ENCODE measurements at regions not wholly inside any gene's neighbourhood (a gene's known extent, or its start where the extent isn't known, plus 50 kb on each side); places are given as distances from the start of the nearest gene placed in this dataset.

DNA sequence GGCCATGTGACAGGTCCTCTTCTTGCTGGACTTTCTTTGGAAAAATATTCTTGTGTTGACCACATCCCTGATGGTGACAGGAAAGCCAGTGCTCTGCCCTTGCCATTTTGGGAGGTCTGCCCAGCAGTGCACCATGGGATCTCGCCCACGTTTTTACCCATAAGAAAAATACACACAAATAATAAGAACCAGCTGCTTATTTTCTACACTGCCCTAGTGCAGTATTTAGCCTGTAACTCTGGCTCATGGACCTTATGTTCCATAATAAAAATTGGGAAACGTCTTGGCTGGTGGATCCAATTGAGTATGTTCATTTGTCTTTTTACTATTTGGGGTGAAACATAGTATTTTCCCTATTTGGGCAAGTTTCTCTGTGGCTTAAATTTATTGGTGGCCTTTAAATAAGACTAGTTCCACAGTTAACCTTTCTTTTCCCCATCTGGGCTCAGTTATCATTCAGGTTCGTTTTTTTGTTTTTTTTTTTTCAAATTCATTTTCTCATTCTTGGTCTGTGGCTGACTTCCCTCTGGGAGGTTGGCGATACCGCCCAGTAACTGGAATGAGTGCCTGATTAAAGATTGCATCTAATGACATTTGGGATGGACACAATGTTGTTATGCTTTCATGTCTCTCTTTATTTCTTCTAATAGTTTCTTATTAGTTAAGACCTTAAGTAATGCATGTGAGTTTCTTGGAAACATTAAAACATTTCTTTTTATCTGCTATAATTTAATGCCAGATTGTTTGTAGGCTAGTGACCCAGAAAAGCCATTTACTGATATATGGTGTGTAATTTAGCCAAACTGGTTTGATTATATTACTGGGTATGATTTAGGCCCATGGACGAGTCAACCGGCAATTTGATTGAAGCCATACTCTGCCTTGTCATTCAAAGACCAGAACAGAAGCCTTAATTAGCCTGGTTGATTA, 163.7 kb downstream of the FGF10 start:
- TF ChIP-seq, protein P1, sequence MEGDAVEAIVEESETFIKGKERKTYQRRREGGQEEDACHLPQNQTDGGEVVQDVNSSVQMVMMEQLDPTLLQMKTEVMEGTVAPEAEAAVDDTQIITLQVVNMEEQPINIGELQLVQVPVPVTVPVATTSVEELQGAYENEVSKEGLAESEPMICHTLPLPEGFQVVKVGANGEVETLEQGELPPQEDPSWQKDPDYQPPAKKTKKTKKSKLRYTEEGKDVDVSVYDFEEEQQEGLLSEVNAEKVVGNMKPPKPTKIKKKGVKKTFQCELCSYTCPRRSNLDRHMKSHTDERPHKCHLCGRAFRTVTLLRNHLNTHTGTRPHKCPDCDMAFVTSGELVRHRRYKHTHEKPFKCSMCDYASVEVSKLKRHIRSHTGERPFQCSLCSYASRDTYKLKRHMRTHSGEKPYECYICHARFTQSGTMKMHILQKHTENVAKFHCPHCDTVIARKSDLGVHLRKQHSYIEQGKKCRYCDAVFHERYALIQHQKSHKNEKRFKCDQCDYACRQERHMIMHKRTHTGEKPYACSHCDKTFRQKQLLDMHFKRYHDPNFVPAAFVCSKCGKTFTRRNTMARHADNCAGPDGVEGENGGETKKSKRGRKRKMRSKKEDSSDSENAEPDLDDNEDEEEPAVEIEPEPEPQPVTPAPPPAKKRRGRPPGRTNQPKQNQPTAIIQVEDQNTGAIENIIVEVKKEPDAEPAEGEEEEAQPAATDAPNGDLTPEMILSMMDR (IDR thresholded peaks at IDR 0.05; ENCODE audit: low read depth, low read length), result no peak
- Histone ChIP-seq H3K36me3 (no peaks in the 10 kb centered on the region), H3K27me3 (ENCODE audit: insufficient read depth, low read depth, severe bottlenecking) (peaks cover 14% of the 10 kb centered on the region), H3K27ac (no peak overlapping the region), H3K4me3 (ENCODE audit: low read depth, low read length) (no peak overlapping the region), H3K9me3 (ENCODE audit: severe bottlenecking) (no peaks in the 10 kb centered on the region)
- DNase-seq, result no peak

GRCh38 chr5:44199408-44199807, 189.8 kb downstream of the FGF10 start:
- Histone ChIP-seq H3K9me3 (ENCODE audit: severe bottlenecking) (no peaks in the 10 kb centered on the region), H3K27me3 (ENCODE audit: insufficient read depth, low read depth, severe bottlenecking) (peaks cover 6% of the 10 kb centered on the region), H3K27ac (no peak overlapping the region), H3K36me3 (no peaks in the 10 kb centered on the region), H3K4me3 (ENCODE audit: low read depth, low read length) (no peak overlapping the region)
- TF ChIP-seq, protein P1 (IDR thresholded peaks at IDR 0.05; ENCODE audit: low read depth, low read length), result no peak
- DNase-seq, result no peak

DNA sequence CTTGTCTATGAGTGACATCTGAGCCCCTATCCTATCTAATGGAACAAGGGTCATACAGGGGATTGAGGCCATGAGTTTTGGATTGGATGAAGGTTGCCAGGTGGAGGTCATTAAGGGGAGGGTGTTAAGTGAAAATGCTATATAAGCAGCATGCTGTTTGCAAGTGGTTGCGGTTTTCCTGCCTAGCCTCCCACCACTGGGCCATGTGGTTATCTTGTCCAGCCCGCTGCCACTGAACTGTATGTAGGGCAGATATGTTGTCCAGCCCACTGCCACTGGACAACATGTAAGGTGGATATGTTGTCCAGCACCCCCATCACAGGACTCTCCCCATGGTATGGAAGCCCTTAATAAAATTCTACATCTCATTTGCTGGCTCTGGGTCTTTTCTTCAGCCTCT, 200.0 kb downstream of the FGF10 start:
- Histone ChIP-seq H3K27me3 (ENCODE audit: insufficient read depth, low read depth, severe bottlenecking) (peaks cover 9% of the 10 kb centered on the region), H3K9me3 (ENCODE audit: severe bottlenecking) (no peaks in the 10 kb centered on the region), H3K27ac (no peak overlapping the region), H3K4me3 (ENCODE audit: low read depth, low read length) (no peak overlapping the region), H3K36me3 (no peaks in the 10 kb centered on the region)
- DNase-seq, result no peak
- TF ChIP-seq, protein P1 (IDR thresholded peaks at IDR 0.05; ENCODE audit: low read depth, low read length), result no peak

GRCh38 chr5:44187973-44188372, 201.2 kb downstream of the FGF10 start:
- Histone ChIP-seq H3K9me3 (ENCODE audit: severe bottlenecking) (no peaks in the 10 kb centered on the region), H3K27me3 (ENCODE audit: insufficient read depth, low read depth, severe bottlenecking) (peaks cover 9% of the 10 kb centered on the region), H3K36me3 (no peaks in the 10 kb centered on the region), H3K27ac (no peak overlapping the region), H3K4me3 (ENCODE audit: low read depth, low read length) (no peak overlapping the region)
- TF ChIP-seq, protein P1 (IDR thresholded peaks at IDR 0.05; ENCODE audit: low read depth, low read length), result no peak
- DNase-seq, result no peak

GRCh38 chr5:44183753-44184152, 205.5 kb downstream of the FGF10 start:
- no peak overlapping the region for H3K27ac ChIP-seq
- peak; percentile 33 for DNase-seq
- TF ChIP-seq, protein P1 (IDR thresholded peaks at IDR 0.05; ENCODE audit: low read depth, low read length), result no peak

More at GRCh38 chr5:44183753-44184152, 205.5 kb downstream of the FGF10 start:
- Histone ChIP-seq H3K27me3 (ENCODE audit: insufficient read depth, low read depth, severe bottlenecking) (peaks cover 2% of the 10 kb centered on the region), H3K36me3 (no peaks in the 10 kb centered on the region), H3K4me3 (ENCODE audit: low read depth, low read length) (no peak overlapping the region), H3K9me3 (ENCODE audit: severe bottlenecking) (no peaks in the 10 kb centered on the region)
